ENCODE measurements at regions not wholly inside any gene's neighbourhood (a gene's known extent, or its start where the extent isn't known, plus 50 kb on each side); places are given as distances from the start of the nearest gene placed in this dataset.

DNA sequence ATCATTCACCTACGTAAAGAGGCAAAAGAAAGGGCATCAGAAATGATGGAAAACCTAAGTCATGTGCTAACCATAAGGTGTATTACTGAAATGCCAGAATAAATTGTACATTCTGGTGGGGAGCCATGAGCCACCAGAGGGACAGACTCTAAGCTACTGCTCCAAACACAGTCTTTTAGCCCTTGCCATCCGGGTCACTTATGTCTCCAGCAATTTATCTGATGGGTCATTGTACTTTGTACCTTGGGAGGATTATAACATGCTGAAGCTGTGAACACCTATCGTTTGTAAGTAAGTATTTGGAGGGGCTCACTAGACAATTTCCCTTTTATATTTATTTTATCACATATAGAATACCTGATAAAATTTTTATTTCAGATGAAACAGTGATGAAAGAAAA is 495.1 kb downstream of the KIF4B start:
- in situ Hi-C loops (cut with HindIII; ENCODE audit: low sequenced_read_pairs), result no loop called here
- no peak overlapping the region for H3K4me3 ChIP-seq (ENCODE audit: low read depth, low read length)
- TF ChIP-seq CTCF (IDR thresholded peaks at IDR 0.05; ENCODE audit: low read depth, low read length, missing control alignments), result no peak
- DNase-seq (ENCODE audit: low read depth), result no peak

DNA sequence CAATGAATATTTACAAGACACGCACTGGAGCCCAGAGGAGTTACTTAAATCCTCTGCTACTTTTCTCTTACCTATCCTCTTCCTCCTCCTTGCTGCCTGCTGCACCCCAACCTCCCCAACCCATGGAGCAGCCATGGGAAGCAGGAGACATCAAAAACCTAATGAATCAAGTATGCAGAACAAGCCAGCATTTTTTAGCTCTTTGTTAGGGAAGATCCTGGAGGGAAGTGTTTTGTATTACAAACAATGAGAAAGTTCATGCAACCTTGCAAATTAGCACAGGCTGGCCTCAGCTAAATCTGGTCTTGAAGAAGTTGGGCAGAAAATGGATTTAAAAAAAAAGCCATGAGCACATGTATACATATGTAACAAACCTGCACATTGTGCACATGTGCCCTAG is 498.8 kb downstream of the KIF4B start:
- in situ Hi-C loops (cut with HindIII; ENCODE audit: low sequenced_read_pairs), result no loop called here
- no peak overlapping the region for H3K4me3 ChIP-seq (ENCODE audit: low read depth, low read length)
- DNase-seq (ENCODE audit: low read depth), result no peak
- no peak for TF ChIP-seq CTCF (IDR thresholded peaks at IDR 0.05; ENCODE audit: low read depth, low read length, missing control alignments)

GRCh38 chr5:155514105-155514563 is 500.6 kb downstream of the KIF4B start:
- no peak for DNase-seq (ENCODE audit: low read depth)
- no peak for TF ChIP-seq CTCF (IDR thresholded peaks at IDR 0.05; ENCODE audit: low read depth, low read length, missing control alignments)
- in situ Hi-C loops (cut with HindIII; ENCODE audit: low sequenced_read_pairs), result no loop called here
- H3K4me3 ChIP-seq (ENCODE audit: low read depth, low read length), result no peak overlapping the region

DNA sequence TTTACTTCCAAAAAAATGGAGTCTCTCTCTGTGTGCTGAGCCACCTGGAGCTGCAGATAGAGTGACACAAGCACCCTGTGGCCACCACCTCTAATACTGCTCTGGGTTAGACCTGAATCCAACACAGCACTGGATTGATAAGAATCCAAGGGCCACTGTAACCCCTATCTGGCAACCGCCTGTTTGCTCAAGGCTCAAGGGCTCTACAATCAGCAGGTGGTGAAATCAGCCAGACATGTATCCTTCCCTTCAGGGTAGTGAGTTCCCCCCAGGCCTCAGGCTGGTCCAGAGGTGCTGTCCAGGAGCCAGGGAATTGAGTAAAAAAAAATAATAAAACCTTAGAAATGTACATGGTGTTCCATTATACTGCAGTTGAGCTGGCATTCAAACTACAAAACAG is 509.0 kb downstream of the KIF4B start:
- in situ Hi-C loops (cut with HindIII; ENCODE audit: low sequenced_read_pairs), result no loop called here
- no peak for TF ChIP-seq CTCF (IDR thresholded peaks at IDR 0.05; ENCODE audit: low read depth, low read length, missing control alignments)
- H3K4me3 ChIP-seq (ENCODE audit: low read depth, low read length), result no peak overlapping the region
- no peak for DNase-seq (ENCODE audit: low read depth)

- H3K4me3 ChIP-seq (ENCODE audit: low read depth, low read length), result no peak overlapping the region
- no peak for DNase-seq (ENCODE audit: low read depth)
- in situ Hi-C loops (cut with HindIII; ENCODE audit: low sequenced_read_pairs), result no loop called here
- TF ChIP-seq CTCF (IDR thresholded peaks at IDR 0.05; ENCODE audit: low read depth, low read length, missing control alignments), result no peak
Measured at GRCh38 chr5:155529362-155529761, 515.8 kb downstream of the KIF4B start.

GRCh38 chr5:155530046-155530445 is 516.5 kb downstream of the KIF4B start:
- H3K4me3 ChIP-seq (ENCODE audit: low read depth, low read length), result no peak overlapping the region
- TF ChIP-seq CTCF (IDR thresholded peaks at IDR 0.05; ENCODE audit: low read depth, low read length, missing control alignments), result no peak
- DNase-seq (ENCODE audit: low read depth), result no peak
- in situ Hi-C loops (cut with HindIII; ENCODE audit: low sequenced_read_pairs), result no loop called here
